IMR-90 (cell line): ENCODE measurements at regions not wholly inside any gene's neighbourhood (a gene's known extent, or its start where the extent isn't known, plus 50 kb on each side); places are given as distances from the start of the nearest gene placed in this dataset.

Source experiments
- ATAC-seq: fragments of 200-7000 bp; cut with Tn5 transposase; 2 replicates; pipeline ENCODE4 v1.9.1; 2020; ENCODE audit warnings: low read depth, mild to moderate bottlenecking, moderate library complexity
- BruUV-seq: library from RNA; stranded (reverse); fragments of 400-500 nt; replicated peaks from 2 replicates; lab custom pipeline; 2021; lab: Mats Ljungman, UMichigan
- CTCF ChIA-PET: fragments of 300-600 bp; formaldehyde crosslinking; extraction: SDS; loops from one replicate; lab custom pipeline; 2021; ENCODE audit warnings: antibody characterized with exemption; lab: Yijun Ruan, JAX
- POLR2A ChIA-PET: fragments of 300-600 bp; sonication (Branson Sonifier 250); formaldehyde crosslinking; loops from one replicate; lab custom pipeline; 2022; ENCODE audit warnings: antibody characterized with exemption; ENCODE audit not compliant: unreplicated experiment; lab: Charles Lee
- DNase-seq: peaks from one replicate; pipeline ENCODE4 v3.0.0; 2013
- H2AFZ ChIP-seq: replicated peaks from 2 replicates; pipeline ENCODE3; 2013; ENCODE audit warnings: low read length, mild to moderate bottlenecking; ENCODE audit not compliant: poor library complexity
- H2AK5ac ChIP-seq: 2 replicates; pipeline ENCODE4 v1.6.1; 2013; ENCODE audit warnings: low read depth, low read length, inconsistent platforms
- H2AK9ac ChIP-seq: replicated peaks from 2 replicates; pipeline ENCODE3; 2013; ENCODE audit warnings: mild to moderate bottlenecking, low read depth, low read length, moderate library complexity; ENCODE audit not compliant: poor library complexity
- H2BK120ac ChIP-seq: 2 replicates; pipeline ENCODE4 v1.6.1; 2013; ENCODE audit warnings: low read depth, low read length, inconsistent platforms
- H2BK15ac ChIP-seq: 3 replicates; pipeline ENCODE4 v1.6.1; 2013; ENCODE audit warnings: low read depth, low read length, inconsistent platforms
- H2BK20ac ChIP-seq: 2 replicates; pipeline ENCODE4 v1.6.1; 2013; ENCODE audit warnings: low read depth, mild to moderate bottlenecking, inconsistent platforms, low read length, moderate library complexity
- H2BK5ac ChIP-seq: 2 replicates; pipeline ENCODE4 v1.6.1; 2013; ENCODE audit warnings: mild to moderate bottlenecking, low read depth, low read length, inconsistent platforms; ENCODE audit not compliant: poor library complexity, severe bottlenecking
- H3K14ac ChIP-seq: replicated peaks from 2 replicates; pipeline ENCODE4 v1.6.1; 2013; ENCODE audit warnings: low read depth, low read length, inconsistent platforms
- H3K18ac ChIP-seq: 2 replicates; pipeline ENCODE4 v1.6.1; 2013; ENCODE audit warnings: low read depth, low read length, control low read depth
- H3K23ac ChIP-seq: 2 replicates; pipeline ENCODE4 v1.6.1; 2013; ENCODE audit warnings: low read depth, low read length, inconsistent platforms
- H3K27ac ChIP-seq: 2 replicates; pipeline ENCODE4 v1.5.1; 2013; ENCODE audit warnings: mild to moderate bottlenecking, control low read depth, low read length; ENCODE audit not compliant: insufficient read depth
- H3K27me3 ChIP-seq: 2 replicates; pipeline ENCODE4 v1.6.1; 2013; ENCODE audit warnings: low read length; ENCODE audit not compliant: control insufficient read depth, insufficient read depth
- H3K36me3 ChIP-seq: 2 replicates; pipeline ENCODE4 v1.6.1; 2013; ENCODE audit warnings: low read length, mixed read lengths; ENCODE audit not compliant: control insufficient read depth, insufficient read depth
- H3K4ac ChIP-seq: 2 replicates; pipeline ENCODE4 v1.6.1; 2013; ENCODE audit warnings: low read depth, low read length, inconsistent platforms
- H3K4me1 ChIP-seq: 2 replicates; pipeline ENCODE4 v1.6.1; 2013; ENCODE audit warnings: low read length, mixed read lengths; ENCODE audit not compliant: control insufficient read depth, insufficient read depth
- H3K4me2 ChIP-seq: 2 replicates; pipeline ENCODE4 v1.6.1; 2013; ENCODE audit warnings: low read depth, mild to moderate bottlenecking, control low read depth, low read length, moderate library complexity
- H3K4me3 ChIP-seq: 2 replicates; pipeline ENCODE4 v1.5.1; 2013; ENCODE audit warnings: low read depth, mild to moderate bottlenecking, control low read depth, low read length, moderate library complexity; ENCODE audit not compliant: insufficient read depth
- H3K56ac ChIP-seq: 2 replicates; pipeline ENCODE4 v1.6.1; 2013; ENCODE audit warnings: low read length, inconsistent platforms; ENCODE audit not compliant: insufficient read depth; ENCODE audit errors: extremely low read depth
- H3K79me1 ChIP-seq, 2 experiments: 2 replicates each; pipeline ENCODE4 v1.6.1; 2013; ENCODE audit warnings: low read length in 2 of 2, inconsistent platforms in 1 of 2, low read depth in 1 of 2
- H3K9ac ChIP-seq: 2 replicates; pipeline ENCODE4 v1.6.1; 2013; ENCODE audit warnings: low read depth, low read length, control low read depth
- H3K9me1 ChIP-seq: 2 replicates; pipeline ENCODE4 v1.6.1; 2013; ENCODE audit warnings: low read length, inconsistent platforms; ENCODE audit not compliant: insufficient read depth
- H3K9me3 ChIP-seq: 2 replicates; pipeline ENCODE4 v1.6.1; 2013; ENCODE audit warnings: low read length; ENCODE audit not compliant: control insufficient read depth, insufficient read depth
- H4K20me1 ChIP-seq: 2 replicates; pipeline ENCODE4 v1.6.1; 2013; ENCODE audit warnings: low read length, inconsistent platforms; ENCODE audit not compliant: insufficient read depth
- H4K5ac ChIP-seq: 2 replicates; pipeline ENCODE4 v1.6.1; 2013; ENCODE audit warnings: mild to moderate bottlenecking, low read depth, low read length, control low read depth
- H4K8ac ChIP-seq, 2 experiments: 2 replicates each; pipeline ENCODE4 v1.6.1; 2013; ENCODE audit warnings: low read depth in 2 of 2, low read length in 2 of 2, control low read depth in 1 of 2, inconsistent platforms in 1 of 2
- H4K91ac ChIP-seq: 2 replicates; pipeline ENCODE4 v1.6.1; 2013; ENCODE audit warnings: low read depth, low read length, inconsistent platforms; ENCODE audit not compliant: insufficient read depth
- BHLHE40 ChIP-seq: fragments of 150-350 bp; IDR thresholded peaks from 2 replicates; pipeline ENCODE4 v1.6.1; 2016; ENCODE audit warnings: mild to moderate bottlenecking, low read depth, low read length
- WGBS, 2 experiments: methylation state at CpG; one replicate each; pipeline versions ENCODE4 v1.1.5 to v1.1.7; 2013; ENCODE audit warnings: missing lambda C conversion rate in 2 of 2; ENCODE audit not compliant: insufficient read length in 1 of 2; ENCODE audit errors: extremely low coverage in 2 of 2; 5-methylcytosine and 5-hydroxymethylcytosine counted together
- dilution Hi-C: fragments of 300-500 bp; cut with HindIII; formaldehyde crosslinking; loops from one replicate; pipeline ENCODE4 v1.14.3; 2018; ENCODE audit warnings: low sequenced_read_pairs; ENCODE audit not compliant: unreplicated experiment
- in situ Hi-C: fragments of 300-500 bp; cut with MboI; formaldehyde crosslinking; loops from 3 replicates; pipeline ENCODE4 v1.14.3; 2019; ENCODE audit warnings: low sequenced_read_pairs, inconsistent platforms, mixed read lengths
- intact Hi-C: fragments of 100-400 bp; cut with micrococcal nuclease; formaldehyde crosslinking; loops from 2 replicates; pipeline ENCODE4 v1.10.0; 2022
- TF ChIP-seq, protein P1 (sequence below): fragments of 150-350 bp; IDR thresholded peaks from 2 replicates; pipeline ENCODE4 v1.6.1; 2017; ENCODE audit warnings: mild to moderate bottlenecking, antibody characterized with exemption, low read length, low read depth
- TF ChIP-seq, protein P2 (sequence below): conservative IDR thresholded peaks from 2 replicates; pipeline ENCODE4 v1.5.1; 2012; ENCODE audit warnings: mild to moderate bottlenecking, low read depth, low read length, improper control_type of control experiment

DNA sequence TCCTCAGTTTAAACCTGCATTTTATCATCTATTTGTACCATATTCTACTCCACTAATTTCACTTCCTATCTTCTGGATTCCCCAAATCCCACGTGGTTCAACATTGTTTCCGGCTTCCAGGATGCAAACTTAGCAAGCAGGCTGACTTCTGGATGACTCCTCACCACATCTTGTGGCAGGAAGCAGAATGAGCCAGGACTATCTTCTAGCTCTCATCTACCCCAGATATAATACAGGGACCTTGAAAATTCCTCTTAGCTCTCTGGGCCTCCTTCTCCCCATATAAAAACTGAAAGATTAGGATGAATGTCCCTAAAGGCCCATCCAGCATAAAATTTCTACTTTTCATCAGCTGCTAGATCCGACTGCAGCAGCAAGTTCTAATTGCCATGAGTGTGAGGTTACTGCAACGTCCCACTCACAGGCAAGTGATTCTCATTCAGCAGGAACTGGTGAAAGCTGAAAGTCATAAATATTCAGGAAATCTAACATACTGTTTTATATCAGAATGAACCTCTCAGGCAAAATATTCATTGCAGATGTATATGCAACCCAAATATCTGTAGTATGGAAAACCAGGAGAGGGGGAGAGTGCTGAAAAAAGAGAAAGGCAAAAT lies 93.4 kb downstream of the KCTD12 start:
- Histone ChIP-seq H4K91ac (no peak overlapping the region), H2AK5ac (no peak overlapping the region), H4K5ac (no peak overlapping the region), H2BK15ac (no peak overlapping the region), H3K79me1 (no peaks in the 10 kb centered on the region), H2BK20ac (no peak overlapping the region), H3K14ac (0 out of 2 replicates have a peak overlapping the region, but pooled peaks have one; percentile 9), H2BK5ac (no peak overlapping the region), H2AK9ac (no peak overlapping the region), H3K27me3 (no peaks in the 10 kb centered on the region), H3K9me3 (no peaks in the 10 kb centered on the region), H3K4me3 (no peak overlapping the region), H2AFZ (no peak overlapping the region), H2BK120ac (no peak overlapping the region), H3K56ac (no peak overlapping the region), H3K27ac (no peak overlapping the region), H3K9ac (no peak overlapping the region), H3K4me2 (no peak overlapping the region), H4K8ac (peak overlapping the region in 1 of 2 experiments; percentile 35; a peak in 1 of 4 replicates), H3K4me1 (peaks cover 2% of the 10 kb centered on the region; the same call in 1 of the 2 replicates), H3K4ac (no peak overlapping the region), H3K36me3 (no peaks in the 10 kb centered on the region), H3K9me1 (no peaks in the 10 kb centered on the region; the same call in 1 of the 2 replicates), H3K18ac (no peak overlapping the region), H4K20me1 (no peaks in the 10 kb centered on the region), H3K23ac (no peak overlapping the region)
- intact Hi-C loops, result no loop called here
- CTCF ChIA-PET, result no interaction called here
- peak; percentile 85 for ATAC-seq
- peak; percentile 66 for DNase-seq
- in situ Hi-C loops, result no loop called here
- no peak for TF ChIP-seq BHLHE40
- TF ChIP-seq, protein P1, sequence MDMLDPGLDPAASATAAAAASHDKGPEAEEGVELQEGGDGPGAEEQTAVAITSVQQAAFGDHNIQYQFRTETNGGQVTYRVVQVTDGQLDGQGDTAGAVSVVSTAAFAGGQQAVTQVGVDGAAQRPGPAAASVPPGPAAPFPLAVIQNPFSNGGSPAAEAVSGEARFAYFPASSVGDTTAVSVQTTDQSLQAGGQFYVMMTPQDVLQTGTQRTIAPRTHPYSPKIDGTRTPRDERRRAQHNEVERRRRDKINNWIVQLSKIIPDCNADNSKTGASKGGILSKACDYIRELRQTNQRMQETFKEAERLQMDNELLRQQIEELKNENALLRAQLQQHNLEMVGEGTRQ, result peak; percentile 42; the same call in 1 of the 2 replicates
- TF ChIP-seq, protein P2, sequence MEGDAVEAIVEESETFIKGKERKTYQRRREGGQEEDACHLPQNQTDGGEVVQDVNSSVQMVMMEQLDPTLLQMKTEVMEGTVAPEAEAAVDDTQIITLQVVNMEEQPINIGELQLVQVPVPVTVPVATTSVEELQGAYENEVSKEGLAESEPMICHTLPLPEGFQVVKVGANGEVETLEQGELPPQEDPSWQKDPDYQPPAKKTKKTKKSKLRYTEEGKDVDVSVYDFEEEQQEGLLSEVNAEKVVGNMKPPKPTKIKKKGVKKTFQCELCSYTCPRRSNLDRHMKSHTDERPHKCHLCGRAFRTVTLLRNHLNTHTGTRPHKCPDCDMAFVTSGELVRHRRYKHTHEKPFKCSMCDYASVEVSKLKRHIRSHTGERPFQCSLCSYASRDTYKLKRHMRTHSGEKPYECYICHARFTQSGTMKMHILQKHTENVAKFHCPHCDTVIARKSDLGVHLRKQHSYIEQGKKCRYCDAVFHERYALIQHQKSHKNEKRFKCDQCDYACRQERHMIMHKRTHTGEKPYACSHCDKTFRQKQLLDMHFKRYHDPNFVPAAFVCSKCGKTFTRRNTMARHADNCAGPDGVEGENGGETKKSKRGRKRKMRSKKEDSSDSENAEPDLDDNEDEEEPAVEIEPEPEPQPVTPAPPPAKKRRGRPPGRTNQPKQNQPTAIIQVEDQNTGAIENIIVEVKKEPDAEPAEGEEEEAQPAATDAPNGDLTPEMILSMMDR, result 0 out of 2 replicates have a peak, but pooled peaks have one; percentile 2
- POLR2A ChIA-PET, result no interaction called here
- dilution Hi-C loops, result no loop called here
- BruUV-seq, result no TSS peak
- 0% methylated on average over 1 of the region's 4 CpGs; no CpG with 5 or more reads in 1 of the 2 experiments for WGBS, 2 experiments
